ENCODE measurements at regions not wholly inside any gene's neighbourhood (a gene's known extent, or its start where the extent isn't known, plus 50 kb on each side); places are given as distances from the start of the nearest gene placed in this dataset.

- TF ChIP-seq CTCF (conservative IDR thresholded peaks at IDR 0.05; ENCODE audit: low read depth in 2 of 2): no peak
- TF ChIP-seq JUNB (IDR thresholded peaks at IDR 0.05; ENCODE audit: unreplicated experiment): no peak
- no peak for TF ChIP-seq EZH2 (IDR thresholded peaks at IDR 0.05; ENCODE audit: low read depth, unreplicated experiment)
- TF ChIP-seq EZH2phosphoT487 (IDR thresholded peaks at IDR 0.05; ENCODE audit: unreplicated experiment): no peak
- no peak for TF ChIP-seq REST (IDR thresholded peaks at IDR 0.05; ENCODE audit: unreplicated experiment)
- TF ChIP-seq POLR2AphosphoS5 (IDR thresholded peaks at IDR 0.05; ENCODE audit: low read depth): no peak
- no peak for TF ChIP-seq CREB1 (CRISPR knock-in tag; IDR thresholded peaks at IDR 0.05; ENCODE audit: low read depth)
Observed at GRCh38 chr5:93998951-93999455, 257.6 kb upstream of the POU5F2 start.
